OCI-LY7 (cell line): ENCODE measurements at regions not wholly inside any gene's neighbourhood (a gene's known extent, or its start where the extent isn't known, plus 50 kb on each side); places are given as distances from the start of the nearest gene placed in this dataset.

Experiments
- CTCF ChIP-seq: fragments of 200-600 bp; sonication (generic); conservative IDR thresholded peaks from 2 replicates; pipeline ENCODE4 v1.5.1; 2014; ENCODE audit warnings: mild to moderate bottlenecking, antibody characterized with exemption, low read length, moderate library complexity, mixed read lengths
- EZH2phosphoT487 ChIP-seq: fragments of 200-600 bp; sonication (generic); IDR thresholded peaks from 2 replicates; pipeline ENCODE4 v1.6.1; 2018; ENCODE audit warnings: low read depth, borderline replicate concordance, mild to moderate bottlenecking, mixed run types, antibody characterized with exemption, low read length, moderate library complexity, mixed read lengths

- no peak for TF ChIP-seq CTCF
- TF ChIP-seq EZH2phosphoT487 = no peak
Observed at GRCh38 chr2:146138820-146139219, 1618.9 kb upstream of the ZEB2 start.
